AG04450 (cell line): ENCODE measurements at regions not wholly inside any gene's neighbourhood (a gene's known extent, or its start where the extent isn't known, plus 50 kb on each side); places are given as distances from the start of the nearest gene placed in this dataset.
"Not testable (repeated sequence)": the region's sequence is repeated elsewhere in the genome, so short reads cannot be mapped to it uniquely, and the experiment has no call there.

Source experiments
- CTCF ChIA-PET: fragments of 300-600, 350-600 bp; formaldehyde crosslinking; extraction: SDS; loops from one replicate; lab custom pipeline; 2022; ENCODE audit warnings: antibody characterized with exemption, inconsistent platforms; lab: Charles Lee
- POLR2A ChIA-PET: fragments of 350-600 bp; formaldehyde crosslinking; extraction: SDS; loops from one replicate; lab custom pipeline; 2021; ENCODE audit warnings: antibody characterized with exemption, inconsistent platforms; lab: Yijun Ruan, JAX
- DNase-seq: peaks from one replicate; pipeline ENCODE4 v3.0.0-alpha.2; 2011; ENCODE audit warnings: low read depth, low spot score
- H3K27ac ChIP-seq: one replicate; pipeline ENCODE4 v1.5.1; 2012; ENCODE audit warnings: low read depth, low read length, control low read depth
- H3K27me3 ChIP-seq: one replicate; pipeline ENCODE4 v1.6.0; 2012; ENCODE audit warnings: low read length; ENCODE audit not compliant: control insufficient read depth, insufficient read depth
- H3K4me3 ChIP-seq: 2 replicates; pipeline ENCODE4 v1.5.1; 2011; ENCODE audit warnings: mild to moderate bottlenecking, low read depth, low read length, control low read depth
- H3K9me3 ChIP-seq: 2 replicates; pipeline ENCODE4 v1.5.1; 2012; ENCODE audit warnings: low read length; ENCODE audit not compliant: control insufficient read depth, insufficient read depth
- CTCF ChIP-seq: IDR thresholded peaks from 2 replicates; pipeline ENCODE4 v1.5.1; 2011; ENCODE audit warnings: low read depth, low read length, control low read depth, inconsistent platforms

DNA sequence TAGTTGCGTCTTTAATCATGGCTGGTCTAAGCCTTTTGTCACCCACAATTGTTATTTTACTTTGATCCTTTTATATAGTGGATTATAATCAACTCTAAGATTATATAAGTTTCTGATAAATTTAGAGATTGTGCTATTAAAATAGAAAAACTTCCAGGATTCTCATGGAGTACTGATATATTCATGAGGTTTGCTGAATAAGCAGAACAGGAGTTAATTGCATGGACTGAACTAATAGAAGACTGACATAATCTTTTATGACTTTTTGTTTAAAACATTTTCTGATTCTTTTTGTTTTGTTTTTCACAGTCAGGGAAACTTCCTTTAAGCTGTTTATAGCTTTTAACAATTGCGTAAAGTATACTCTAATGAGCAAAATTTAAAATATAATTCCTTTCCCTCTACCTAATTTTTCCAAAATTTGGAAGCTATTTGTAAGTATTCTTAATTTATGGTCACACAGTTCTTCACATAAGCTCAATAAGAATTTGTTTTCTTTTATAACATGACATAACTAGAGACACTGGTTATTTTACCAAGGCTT is 129.9 kb upstream of the TMEM260 start:
- H3K27me3 ChIP-seq: no peaks in the 10 kb centered on the region
- DNase-seq: no peak
- CTCF ChIA-PET: no interaction called here
- no peak for TF ChIP-seq CTCF
- H3K9me3 ChIP-seq: no peaks in the 10 kb centered on the region
- POLR2A ChIA-PET: no interaction called here
- H3K4me3 ChIP-seq: no peak overlapping the region
- H3K27ac ChIP-seq: no peak overlapping the region

GRCh38 chr14:56452940-56453339 is 126.7 kb upstream of the TMEM260 start:
- DNase-seq: no peak
- no peaks in the 10 kb centered on the region for H3K9me3 ChIP-seq
- H3K27ac ChIP-seq: no peak overlapping the region
- POLR2A ChIA-PET: no interaction called here
- no peaks in the 10 kb centered on the region for H3K27me3 ChIP-seq
- H3K4me3 ChIP-seq: no peak overlapping the region
- no peak for TF ChIP-seq CTCF
- CTCF ChIA-PET: interaction anchor here (0.6 to 1.2 kb wide), 2 partner anchors 29 to 335 kb away, joined by 3 to 4 read pairs; partner anchors contain the start of gene PELI2

GRCh38 chr14:56454680-56455079 is 124.9 kb upstream of the TMEM260 start:
- POLR2A ChIA-PET, H3K4me3 ChIP-seq, H3K27ac ChIP-seq, H3K27me3 ChIP-seq, DNase-seq, H3K9me3 ChIP-seq: not testable (repeated sequence)
- CTCF ChIA-PET: interaction anchor here (2.0 kb wide), 1 partner anchor 20 kb away, joined by 5 read pairs; no protein-coding TSS in a partner anchor

DNA sequence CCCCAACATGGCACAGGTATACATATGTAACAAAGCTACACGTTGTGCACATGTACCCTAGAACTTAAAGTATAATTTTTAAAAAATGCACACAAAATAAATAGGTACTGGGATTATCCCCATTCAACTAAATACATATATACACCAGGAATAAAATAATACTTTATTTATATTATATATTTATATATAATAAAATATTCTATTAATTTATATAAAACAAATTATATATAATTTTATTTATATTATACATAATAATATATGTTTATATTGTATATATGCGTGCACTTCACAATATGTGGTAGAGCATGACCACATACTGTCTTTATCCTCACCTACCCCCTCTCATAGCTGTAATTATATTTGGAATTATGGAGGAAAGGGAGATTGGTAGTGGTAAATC is 119.1 kb upstream of the TMEM260 start:
- no peak overlapping the region for H3K27ac ChIP-seq
- H3K4me3 ChIP-seq: no peak overlapping the region
- no peak for DNase-seq
- POLR2A ChIA-PET: no interaction called here
- CTCF ChIA-PET: interaction anchor here (1.4 to 2.2 kb wide), 2 partner anchors 14 to 30 kb away, joined by 4 to 12 read pairs; no protein-coding TSS in a partner anchor
- H3K27me3 ChIP-seq: no peaks in the 10 kb centered on the region
- TF ChIP-seq CTCF: no peak
- H3K9me3 ChIP-seq: no peaks in the 10 kb centered on the region

DNA sequence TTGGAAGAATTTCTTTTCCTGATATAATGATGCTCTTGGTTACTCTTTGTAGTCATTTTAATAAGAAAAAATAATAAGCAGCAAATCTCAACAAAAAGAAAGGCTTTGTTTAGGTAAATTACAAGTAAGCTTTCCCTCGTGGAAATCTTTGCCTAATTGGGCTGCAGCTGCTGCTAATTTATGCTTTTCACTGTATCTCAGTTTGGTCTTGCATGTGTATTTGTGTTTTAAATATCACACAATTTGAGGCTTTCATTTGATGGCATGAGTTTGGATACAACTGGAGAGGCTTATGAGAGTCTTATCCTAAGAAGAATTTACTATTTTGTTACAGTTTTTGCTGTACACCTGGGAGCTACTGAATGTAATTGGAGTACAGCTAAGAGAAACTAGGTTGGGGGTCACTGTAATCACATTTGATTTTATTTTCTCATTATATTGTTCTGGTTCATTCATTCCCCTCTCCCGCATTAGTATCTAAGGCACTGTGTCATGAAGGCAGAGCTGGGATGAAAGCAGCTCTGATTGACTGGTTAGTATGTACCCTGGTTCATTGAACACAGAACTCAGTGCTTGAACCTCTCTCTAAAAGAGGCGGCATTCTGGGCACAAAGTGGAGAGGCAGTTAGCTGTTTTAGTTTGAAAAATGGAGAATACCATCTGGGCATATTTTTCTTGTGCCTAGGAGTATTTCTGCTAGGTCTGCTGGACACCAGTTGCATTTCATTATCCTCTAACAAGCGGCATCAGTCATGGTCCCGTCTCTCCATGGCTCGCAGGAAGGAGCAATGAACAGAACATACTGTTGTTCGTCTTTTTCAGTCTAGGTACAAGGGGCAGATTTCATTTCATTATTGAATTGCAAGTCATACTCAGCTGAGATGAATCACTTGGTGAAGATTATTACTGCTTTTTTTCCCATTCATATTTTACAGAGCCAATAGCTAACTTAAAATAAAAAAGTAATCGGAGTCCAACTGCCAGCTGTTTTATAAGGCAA is 118.0 kb upstream of the TMEM260 start:
- no peak for DNase-seq
- POLR2A ChIA-PET: interaction anchor here (0.7 kb wide), 1 partner anchor 14 kb away, joined by 3 read pairs; no protein-coding TSS in a partner anchor
- no peak overlapping the region for H3K27ac ChIP-seq
- no peak overlapping the region for H3K4me3 ChIP-seq
- TF ChIP-seq CTCF: no peak
- CTCF ChIA-PET: interaction anchor here (0.8 to 2.2 kb wide), 4 partner anchors 13 to 29 kb away, joined by 3 to 12 read pairs (median 4); no protein-coding TSS in a partner anchor
- no peaks in the 10 kb centered on the region for H3K27me3 ChIP-seq
- H3K9me3 ChIP-seq: no peaks in the 10 kb centered on the region
